Adrenal gland (tissue), 5 donors: ENCODE measurements at regions not wholly inside any gene's neighbourhood (a gene's known extent, or its start where the extent isn't known, plus 50 kb on each side); places are given as distances from the start of the nearest gene placed in this dataset.

Source experiments
- CTCF ChIP-seq, 6 experiments: fragments of 450-650 bp in 4 of 6; fragments of 200-600 bp in 2 of 6; sonication (generic) in 1 of 6; IDR thresholded peaks; 1 replicate in 5 of 6; 2 replicates in 1 of 6; pipeline versions ENCODE4 v1.5.1 to v1.8.0; 2016 to 2021; ENCODE audit warnings: antibody characterized with exemption in 6 of 6, mild to moderate bottlenecking in 2 of 6, moderate library complexity in 1 of 6
- POLR2A ChIP-seq, 2 donors: fragments of 450-650 bp; IDR thresholded peaks; one replicate each; pipeline ENCODE4 v1.6.1; 2017; ENCODE audit warnings: antibody characterized with exemption in 2 of 2, mild to moderate bottlenecking in 2 of 2, moderate library complexity in 1 of 2
- donor health status: DM: no; HTN: no; CAD: no.

DNA sequence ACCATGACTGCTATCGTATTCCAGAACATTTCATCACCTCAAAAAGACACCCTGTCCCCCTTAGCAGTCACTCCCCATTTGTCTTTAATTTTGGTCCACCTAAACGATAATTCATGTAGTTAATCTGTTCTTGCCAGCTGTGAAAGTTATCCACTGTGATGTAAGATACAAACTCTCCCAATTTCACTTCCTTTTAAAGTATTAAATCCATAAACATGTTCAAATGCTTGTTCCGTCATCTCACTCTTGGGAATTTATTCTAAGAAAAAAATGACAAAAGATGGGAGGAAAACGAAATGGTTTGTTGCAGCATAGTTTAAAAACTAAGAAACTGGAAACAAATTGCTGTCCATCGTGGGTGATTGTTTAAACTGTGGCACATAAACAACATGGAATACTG is 53.7 kb upstream of the IRF2 start:
- no peak for TF ChIP-seq CTCF (IDR thresholded peaks at IDR 0.05)
- TF ChIP-seq POLR2A (IDR thresholded peaks at IDR 0.05), result no peak
